ENCODE measurements at regions not wholly inside any gene's neighbourhood (a gene's known extent, or its start where the extent isn't known, plus 50 kb on each side); places are given as distances from the start of the nearest gene placed in this dataset.
"Not testable (repeated sequence)": the region's sequence is repeated elsewhere in the genome, so short reads cannot be mapped to it uniquely, and the experiment has no call there.

DNA sequence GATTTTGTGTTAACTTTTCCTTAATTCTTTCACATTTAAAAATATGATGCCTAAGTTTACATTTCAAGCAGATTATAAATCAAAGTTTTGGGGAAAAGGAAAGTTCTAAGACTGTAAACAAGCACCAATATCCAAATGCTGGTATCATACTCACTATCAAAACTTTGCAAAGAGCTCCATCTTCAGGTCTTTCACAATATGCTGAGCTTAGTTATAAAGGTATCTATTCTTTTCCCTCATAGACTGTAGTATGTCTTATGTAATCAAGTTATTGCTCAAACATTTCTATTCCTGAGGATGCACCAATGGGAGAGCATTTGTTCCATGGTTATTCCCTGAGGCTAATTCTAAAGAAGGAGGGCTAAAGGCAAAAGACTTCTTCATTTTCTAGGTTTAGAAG is 207.9 kb upstream of the FAM241A start:
- DNase-seq, result no peak

DNA sequence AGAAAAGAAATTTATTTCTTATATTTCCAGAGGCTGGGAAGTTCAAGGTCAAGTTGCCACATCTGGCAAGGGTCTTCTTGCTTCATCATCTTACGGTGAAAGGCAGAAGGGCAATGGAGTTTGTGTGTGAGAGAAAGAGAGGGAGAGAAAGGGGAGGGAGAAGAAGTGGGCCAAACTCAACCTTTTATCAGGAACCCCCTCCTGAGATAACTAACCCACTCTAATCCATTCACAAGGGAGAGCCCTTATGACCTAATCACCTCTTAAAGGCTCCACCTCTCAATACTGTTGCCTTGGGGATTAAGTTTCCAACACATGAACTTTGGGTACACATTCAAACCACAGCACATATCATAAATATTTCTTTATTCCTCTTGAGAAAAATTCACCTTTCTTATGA is 203.3 kb upstream of the FAM241A start:
- no peak for DNase-seq

- DNase-seq, result no peak
Measured at GRCh38 chr4:111943796-111944203, 201.5 kb upstream of the FAM241A start.

GRCh38 chr4:111945014-111945413 is 200.2 kb upstream of the FAM241A start:
- no peak for DNase-seq

- no peak for DNase-seq
Measured at GRCh38 chr4:111946800-111947199, 198.5 kb upstream of the FAM241A start.

- DNase-seq, result no peak
Measured at GRCh38 chr4:111952688-111953087, 192.6 kb upstream of the FAM241A start.

- no peak for DNase-seq
Measured at GRCh38 chr4:111954550-111954949, 190.7 kb upstream of the FAM241A start.

DNA sequence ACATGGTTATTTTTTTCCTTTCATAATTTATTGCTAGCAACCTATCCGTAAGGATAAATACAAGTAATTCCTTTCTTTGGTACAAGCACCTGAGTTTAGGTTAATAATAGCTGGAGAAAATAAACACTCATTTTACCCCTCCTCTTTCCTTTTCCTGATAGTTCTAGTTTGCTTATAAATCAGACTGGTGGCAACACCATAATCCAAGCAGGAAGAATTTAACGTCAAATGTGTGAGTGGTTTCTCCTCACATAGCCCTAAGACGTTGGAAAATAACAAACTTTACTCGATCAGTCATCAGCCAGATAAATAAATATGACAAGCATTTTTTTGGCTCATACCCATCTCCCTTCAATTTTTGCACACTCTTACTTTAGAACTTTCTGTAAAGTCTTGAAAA is 190.3 kb upstream of the FAM241A start:
- no peak for DNase-seq

GRCh38 chr4:111957116-111957515 is 188.1 kb upstream of the FAM241A start:
- no peak for DNase-seq

GRCh38 chr4:111957997-111958396 is 187.3 kb upstream of the FAM241A start:
- no peak for DNase-seq

DNA sequence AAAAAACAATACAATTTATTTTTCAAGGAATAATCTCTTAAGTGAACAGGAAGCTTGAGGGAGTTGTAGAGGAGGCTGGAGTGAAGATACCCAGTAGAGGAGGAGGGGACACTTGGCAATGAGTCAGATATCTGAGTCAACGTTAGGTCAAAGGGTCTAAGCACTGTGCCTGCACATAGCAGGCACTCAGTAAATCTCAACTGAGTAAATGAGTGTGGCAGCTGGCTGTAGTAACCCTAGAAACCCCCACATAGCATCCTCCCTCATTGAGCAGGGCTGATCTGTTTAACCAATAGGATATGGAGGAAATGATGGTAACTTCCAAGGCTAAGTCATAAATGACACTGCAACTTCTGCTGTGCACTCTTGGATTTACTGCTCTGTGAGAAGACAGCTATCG is 186.0 kb upstream of the FAM241A start:
- no peak for DNase-seq

GRCh38 chr4:111960241-111960667 is 185.0 kb upstream of the FAM241A start:
- DNase-seq, result no peak

DNA sequence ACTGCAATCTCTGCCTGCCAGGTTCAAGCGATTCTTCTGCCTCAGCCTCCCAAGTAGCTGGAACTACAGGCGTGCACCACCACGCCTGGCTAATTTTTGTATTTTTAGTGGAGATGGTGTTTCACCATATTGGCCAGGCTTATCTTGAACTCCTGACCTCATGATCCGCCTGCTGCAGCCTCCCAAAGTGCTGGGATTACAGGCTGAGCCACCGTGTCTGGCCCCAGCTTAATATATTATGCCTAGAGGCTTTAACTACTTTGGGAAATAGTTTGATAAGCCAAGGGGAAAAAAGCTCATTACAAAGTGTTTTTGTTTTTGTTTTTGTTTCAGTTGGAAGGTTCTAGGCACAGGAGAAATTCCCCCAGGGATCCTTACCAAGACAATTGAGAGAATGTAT is 184.2 kb upstream of the FAM241A start:
- not testable (repeated sequence) for DNase-seq

DNA sequence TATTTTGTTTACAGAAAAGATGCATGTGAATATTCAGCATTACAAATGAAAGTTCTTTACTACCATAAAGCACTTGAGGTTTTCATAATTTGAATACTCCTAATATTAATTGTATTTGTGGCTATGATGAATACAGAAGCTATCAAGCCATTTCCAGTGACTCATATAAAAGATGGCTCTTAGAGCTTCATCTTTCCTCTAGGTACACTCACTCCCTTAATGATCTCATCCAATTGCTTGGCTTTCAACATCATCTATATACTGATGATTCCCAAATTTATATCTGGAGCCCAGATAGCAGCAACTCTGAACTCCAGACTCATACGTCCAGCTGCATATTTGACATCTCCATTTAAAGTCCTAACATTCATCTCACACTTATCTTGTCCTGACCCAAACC is 183.4 kb upstream of the FAM241A start:
- no peak for DNase-seq

DNA sequence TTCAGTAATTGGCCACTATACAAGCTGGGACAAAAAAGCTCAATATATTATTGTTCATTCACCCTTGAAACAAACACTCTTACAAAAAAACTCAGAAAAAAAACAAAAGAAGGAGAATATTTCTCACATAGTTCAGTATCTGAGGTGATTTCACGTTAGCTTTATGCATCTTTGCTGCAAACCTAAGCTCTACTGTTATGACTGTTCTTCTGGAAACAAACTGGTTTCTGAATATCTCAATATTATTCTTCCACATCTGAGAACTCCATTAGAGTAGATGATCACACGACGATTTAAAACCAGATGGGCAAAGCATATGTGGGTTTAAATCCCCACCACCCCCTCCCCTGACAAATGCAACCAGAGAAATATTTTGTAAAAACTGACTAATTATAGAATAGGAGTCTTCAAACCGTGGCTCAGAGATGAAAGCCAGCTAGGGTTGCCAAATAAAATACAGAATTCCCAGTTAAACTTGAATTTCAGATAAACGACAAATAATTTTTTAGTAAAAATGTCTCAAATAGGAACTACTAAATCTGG is 182.0 kb upstream of the FAM241A start:
- DNase-seq, result no peak

GRCh38 chr4:111977419-111977965 is 167.8 kb upstream of the FAM241A start:
- no peak for DNase-seq

- DNase-seq, result no peak
Measured at GRCh38 chr4:111979921-111980320, 165.3 kb upstream of the FAM241A start.

- no peak for DNase-seq
Measured at GRCh38 chr4:111982089-111982488, 163.2 kb upstream of the FAM241A start.

- no peak for DNase-seq
Measured at GRCh38 chr4:111984169-111984819, 161.0 kb upstream of the FAM241A start.

DNA sequence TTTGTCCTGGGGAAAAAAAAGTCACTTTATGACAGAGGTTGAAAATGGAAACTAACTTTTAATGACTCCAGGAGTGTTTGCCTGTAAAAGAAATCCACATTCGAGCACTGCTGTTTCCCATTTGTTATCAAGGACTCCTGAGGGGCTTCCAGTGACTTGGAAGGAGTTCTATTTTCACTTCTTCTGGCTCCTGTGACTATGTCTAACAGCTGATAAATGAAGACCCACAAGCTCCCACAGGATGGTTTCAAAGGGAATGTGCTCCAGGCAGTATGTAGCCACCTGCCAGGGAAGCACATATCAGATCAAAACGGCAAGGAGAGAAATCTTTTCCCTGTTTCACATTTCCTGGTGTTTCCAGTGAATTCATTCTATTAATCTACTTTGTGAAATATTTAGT is 159.8 kb upstream of the FAM241A start:
- DNase-seq, result no peak

GRCh38 chr4:111986095-111986494 is 159.2 kb upstream of the FAM241A start:
- DNase-seq, result no peak

DNA sequence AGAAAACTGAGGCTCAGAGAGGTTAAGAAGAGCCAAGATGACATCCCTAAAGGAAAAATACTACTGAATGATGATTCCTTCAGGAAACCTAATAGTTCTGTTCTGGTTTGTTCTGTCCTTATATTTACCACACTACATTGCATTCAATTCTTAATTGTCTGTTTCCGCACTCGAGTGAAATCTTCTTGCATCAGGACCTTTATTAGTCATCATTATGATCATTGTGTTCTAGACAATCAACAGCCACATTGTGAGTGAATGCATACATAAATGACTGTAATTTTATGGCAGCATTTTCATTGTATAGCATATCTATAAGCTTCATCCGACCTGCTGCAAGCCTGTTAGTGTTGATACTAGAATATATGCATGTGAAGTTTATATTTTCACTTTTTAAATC is 156.7 kb upstream of the FAM241A start:
- DNase-seq, result no peak

GRCh38 chr4:111989817-111990216 is 155.4 kb upstream of the FAM241A start:
- no peak for DNase-seq

DNA sequence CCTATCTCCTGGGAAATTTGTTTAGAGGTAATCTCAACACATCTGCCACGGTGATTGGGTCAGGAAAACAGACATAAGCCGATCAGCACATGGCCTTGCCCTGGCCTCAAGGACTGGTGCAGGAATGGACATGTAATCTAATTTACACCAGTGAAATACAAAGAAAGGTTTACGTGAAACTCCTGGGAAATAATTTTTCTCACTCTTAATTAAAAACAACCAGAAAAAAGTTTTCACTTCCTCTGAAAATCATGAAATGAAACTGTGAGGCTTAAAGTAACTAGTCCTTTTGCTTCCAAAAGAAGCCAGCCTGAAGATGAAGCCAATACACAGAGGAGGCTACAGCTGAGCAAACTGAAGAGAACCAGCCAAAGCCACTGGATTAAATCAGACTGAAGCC is 154.1 kb upstream of the FAM241A start:
- no peak for DNase-seq

DNA sequence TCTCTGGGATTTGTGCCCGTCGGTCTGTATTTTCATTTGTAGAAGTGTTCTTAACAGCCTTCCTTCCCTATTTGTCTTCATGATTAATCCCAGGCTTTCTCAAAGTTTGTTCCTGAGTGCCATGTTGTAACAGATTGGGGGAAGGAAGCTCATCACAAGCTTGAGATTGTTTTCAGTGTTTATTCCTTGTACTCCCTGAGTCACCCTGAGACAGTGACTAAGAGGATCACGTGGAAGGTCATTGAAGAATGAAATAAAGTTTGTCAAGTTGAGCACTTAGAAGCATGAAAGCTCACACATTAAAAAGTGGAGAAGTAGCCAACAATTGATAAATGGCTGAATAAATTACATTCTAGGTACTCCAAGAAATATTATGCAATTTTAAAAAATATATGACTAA is 153.5 kb upstream of the FAM241A start:
- DNase-seq, result no peak

All from CD4-positive, alpha-beta T cell treated with Interleukin-17A for 4 hours (primary cell).